Stomach (tissue), 4 donors: ENCODE measurements at regions not wholly inside any gene's neighbourhood (a gene's known extent, or its start where the extent isn't known, plus 50 kb on each side); places are given as distances from the start of the nearest gene placed in this dataset.

Experiments used
- EP300 ChIP-seq: sonication (generic); formaldehyde crosslinking; IDR thresholded peaks from one replicate; pipeline ENCODE4 v1.6.1; 2017; ENCODE audit warnings: antibody characterized with exemption
- POLR2A ChIP-seq, 4 donors: fragments of 450-650 bp; IDR thresholded peaks; one replicate each; pipeline ENCODE4 v1.6.1; 2016; ENCODE audit warnings: antibody characterized with exemption in 4 of 4, control low read depth in 2 of 4, mild to moderate bottlenecking in 1 of 4, moderate library complexity in 1 of 4
- TF ChIP-seq, protein P1 (sequence below), 7 experiments: fragments of 450-650 bp in 4 of 7; fragments of 200-600 bp in 3 of 7; sonication (generic) in 3 of 7; IDR thresholded peaks; one replicate each; pipeline ENCODE4 v1.5.1; 2016 to 2019; ENCODE audit warnings: antibody characterized with exemption in 7 of 7, control low read depth in 2 of 7, mild to moderate bottlenecking in 1 of 7

DNA sequence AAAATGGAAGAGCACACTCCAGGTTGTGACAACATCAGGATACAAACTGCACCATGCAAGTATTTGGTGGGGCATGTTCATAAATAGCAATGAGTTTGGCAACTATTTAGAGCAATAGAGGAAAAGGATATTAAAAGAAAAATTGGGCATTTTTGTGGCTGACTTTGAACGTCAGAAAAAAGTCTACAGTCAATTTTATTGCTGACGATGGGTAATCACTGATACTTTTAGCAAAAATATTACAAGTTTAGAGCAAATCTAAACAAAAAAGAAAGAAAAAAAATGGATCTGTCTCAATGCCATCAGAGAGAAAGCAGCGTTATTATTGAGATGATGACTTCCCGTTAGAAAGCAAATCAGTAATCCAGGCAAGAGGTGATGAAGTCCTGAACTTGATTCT is 65.2 kb downstream of the CGGBP1 start:
- no peak for TF ChIP-seq EP300
- TF ChIP-seq, protein P1, sequence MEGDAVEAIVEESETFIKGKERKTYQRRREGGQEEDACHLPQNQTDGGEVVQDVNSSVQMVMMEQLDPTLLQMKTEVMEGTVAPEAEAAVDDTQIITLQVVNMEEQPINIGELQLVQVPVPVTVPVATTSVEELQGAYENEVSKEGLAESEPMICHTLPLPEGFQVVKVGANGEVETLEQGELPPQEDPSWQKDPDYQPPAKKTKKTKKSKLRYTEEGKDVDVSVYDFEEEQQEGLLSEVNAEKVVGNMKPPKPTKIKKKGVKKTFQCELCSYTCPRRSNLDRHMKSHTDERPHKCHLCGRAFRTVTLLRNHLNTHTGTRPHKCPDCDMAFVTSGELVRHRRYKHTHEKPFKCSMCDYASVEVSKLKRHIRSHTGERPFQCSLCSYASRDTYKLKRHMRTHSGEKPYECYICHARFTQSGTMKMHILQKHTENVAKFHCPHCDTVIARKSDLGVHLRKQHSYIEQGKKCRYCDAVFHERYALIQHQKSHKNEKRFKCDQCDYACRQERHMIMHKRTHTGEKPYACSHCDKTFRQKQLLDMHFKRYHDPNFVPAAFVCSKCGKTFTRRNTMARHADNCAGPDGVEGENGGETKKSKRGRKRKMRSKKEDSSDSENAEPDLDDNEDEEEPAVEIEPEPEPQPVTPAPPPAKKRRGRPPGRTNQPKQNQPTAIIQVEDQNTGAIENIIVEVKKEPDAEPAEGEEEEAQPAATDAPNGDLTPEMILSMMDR (IDR thresholded peaks at IDR 0.05): no peak
- no peak for TF ChIP-seq POLR2A (IDR thresholded peaks at IDR 0.05)
